ENCODE measurements at regions not wholly inside any gene's neighbourhood (a gene's known extent, or its start where the extent isn't known, plus 50 kb on each side); places are given as distances from the start of the nearest gene placed in this dataset.

- Histone ChIP-seq H3K56ac (replicated peaks; ENCODE audit: insufficient read length, low read depth, low read length) (no peak overlapping the region), H3K27ac (ENCODE audit: low read depth, low read length) (no peak overlapping the region), H3K27me3 (replicated peaks in 1 of 4; ENCODE audit: control insufficient read depth in 3 of 4, extremely low read depth in 1 of 4, insufficient read depth in 3 of 4, low read length in 3 of 4) (peaks cover 0 to 3% (median 0%) of the 10 kb centered on the region in 4 experiments; a peak in 1 of 7 replicates), H3K23me2 (ENCODE audit: low read depth, low read length) (peaks cover 8% of the 10 kb centered on the region; the same call in 1 of the 2 replicates), H2BK15ac (ENCODE audit: low read length) (no peak overlapping the region), H2BK120ac (replicated peaks; ENCODE audit: low read depth, low read length) (no peak overlapping the region), H3K4me3 (ENCODE audit: extremely low read depth in 1 of 4, insufficient read depth in 2 of 4, low read depth in 3 of 4, low read length in 4 of 4) (no peak overlapping the region), H3K9ac (replicated peaks in 1 of 4; ENCODE audit: extremely low read depth in 1 of 4, low read depth in 3 of 4, low read length in 3 of 4) (no peak overlapping the region), H2BK20ac (ENCODE audit: low read length) (no peak overlapping the region), H3K4me2 (ENCODE audit: insufficient read depth in 1 of 2, low read depth in 2 of 2, low read length in 2 of 2) (no peak overlapping the region), H4K5ac (ENCODE audit: insufficient read length, low read depth, low read length) (no peak overlapping the region), H2BK12ac (ENCODE audit: low read depth, low read length) (no peak overlapping the region), H3K79me1 (ENCODE audit: low read depth, low read length) (0 out of 2 replicates have a peak, but pooled peaks cover 2% of the 10 kb centered on the region), H4K8ac (ENCODE audit: extremely low read depth, insufficient read depth, low read length) (no peak overlapping the region), H3K14ac (ENCODE audit: insufficient read length) (no peak overlapping the region), H2AK5ac (ENCODE audit: low read depth, low read length) (no peak overlapping the region), H3K79me2 (ENCODE audit: control insufficient read depth in 1 of 2, insufficient read depth in 2 of 2, low read length in 2 of 2) (no peaks in the 10 kb centered on the region), H3K9me3 (ENCODE audit: insufficient read depth in 2 of 2, low read depth in 1 of 2, low read length in 1 of 2) (no peaks in the 10 kb centered on the region; a peak in 1 of 4 replicates), H3K4me1 (replicated peaks in 1 of 4; ENCODE audit: control insufficient read depth in 3 of 4, insufficient read depth in 4 of 4, low read length in 3 of 4) (peaks cover 12 to 21% (median 14%) of the 10 kb centered on the region in 4 experiments), H4K20me1 (replicated peaks in 1 of 2; ENCODE audit: control insufficient read depth in 1 of 2, insufficient read depth in 2 of 2, low read length in 2 of 2) (peaks cover 0 to 4% of the 10 kb centered on the region in 2 experiments), H4K91ac (replicated peaks; ENCODE audit: insufficient read length, low read length) (no peak overlapping the region), H3K23ac (ENCODE audit: insufficient read length) (no peak overlapping the region), H2BK5ac (ENCODE audit: low read depth, low read length) (no peak overlapping the region), H2AFZ (ENCODE audit: low read length) (no peak overlapping the region), H3K36me3 (ENCODE audit: control insufficient read depth in 2 of 4, insufficient read depth in 4 of 4, low read length in 3 of 4) (no peaks in the 10 kb centered on the region), H3K4ac (replicated peaks; ENCODE audit: insufficient read length, low read depth, low read length) (no peak overlapping the region), H3K18ac (ENCODE audit: extremely low read depth, low read length) (no peak overlapping the region)
- DNase-seq (ENCODE audit: low read depth in 1 of 2, low spot score in 2 of 2) (no peak), FAIRE-seq (no peak)
- WGBS, 2 experiments (ENCODE audit: extremely low coverage in 1 of 2, insufficient coverage in 1 of 2, insufficient read length in 1 of 2, insufficient replicate concordance in 2 of 2, low coverage in 1 of 2, low lambda C conversion rate in 2 of 2, missing lambda C conversion rate in 1 of 2) = 100% methylated on average over 3 of the region's 14 CpGs; no CpG with 5 or more reads in 1 of the 2 experiments
- TF ChIP-seq POLR2A (IDR thresholded peaks at IDR 0.05; ENCODE audit: control extremely low read depth in 1 of 2, low read depth in 2 of 2, low read length in 2 of 2) (no peak), EP300 (IDR thresholded peaks at IDR 0.05; ENCODE audit: borderline replicate concordance in 1 of 2, low read depth in 2 of 2, low read length in 2 of 2) (no peak), SIRT6 (IDR thresholded peaks at IDR 0.05; ENCODE audit: low read length) (no peak), EZH2 (IDR thresholded peaks at IDR 0.05; ENCODE audit: low read depth, low read length, severe bottlenecking) (no peak), TCF12 (IDR thresholded peaks at IDR 0.05; ENCODE audit: low read depth, low read length) (no peak), PHF8 (conservative IDR thresholded peaks at IDR 0.05; ENCODE audit: low read depth, low read length) (no peak), YY1 (IDR thresholded peaks at IDR 0.05; ENCODE audit: low read depth, low read length) (no peak), RBBP5 (IDR thresholded peaks at IDR 0.05; ENCODE audit: borderline replicate concordance, low read depth, low read length) (no peak), EGR1 (IDR thresholded peaks at IDR 0.05; ENCODE audit: borderline replicate concordance, low read depth, low read length) (no peak), BCL11A (IDR thresholded peaks at IDR 0.05; ENCODE audit: low read depth in 2 of 2, low read length in 2 of 2) (no peak)
- ChIA-PET POLR2A (ENCODE audit: partially characterized antibody) (no interaction called here), CTCF (ENCODE audit: partially characterized antibody) (no interaction called here)
Measured at GRCh38 chr11:134734894-134735293, 322.9 kb upstream of the B3GAT1 start.
